GM12864 (cell line): ENCODE measurements at regions not wholly inside any gene's neighbourhood (a gene's known extent, or its start where the extent isn't known, plus 50 kb on each side); places are given as distances from the start of the nearest gene placed in this dataset.

Experiments used
- DNase-seq: peaks from one replicate; pipeline ENCODE4 v3.0.0-alpha.2; 2011; ENCODE audit warnings: low read depth
- H3K4me3 ChIP-seq: 2 replicates; pipeline ENCODE4 v1.5.1; 2011; ENCODE audit warnings: mild to moderate bottlenecking, low read depth, low read length, control low read depth
- CTCF ChIP-seq: IDR thresholded peaks from 2 replicates; pipeline ENCODE4 v1.5.1; 2011; ENCODE audit warnings: low read depth, mild to moderate bottlenecking, moderate library complexity, low read length, control low read depth, inconsistent platforms; ENCODE audit errors: missing control alignments

DNA sequence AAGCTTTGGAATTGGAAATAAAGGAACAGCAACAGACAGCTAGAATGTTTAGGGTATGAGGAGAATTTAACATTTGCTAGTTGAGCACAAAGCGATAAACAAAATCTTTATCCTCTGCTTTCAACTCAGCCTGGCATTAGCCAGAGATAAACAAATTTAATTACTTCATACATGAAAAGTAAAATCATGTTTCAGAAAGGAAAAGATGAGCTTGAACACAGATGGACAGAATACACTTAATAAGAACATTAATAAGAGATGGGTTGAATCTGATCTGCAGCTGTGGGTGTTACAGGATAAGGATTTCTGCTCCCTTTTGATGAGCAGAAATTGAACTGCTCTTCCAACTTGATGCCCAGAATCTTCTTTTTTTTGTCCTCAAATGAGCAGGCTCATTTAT, 275.2 kb downstream of the CSNK1G3 start:
- H3K4me3 ChIP-seq: no peak overlapping the region
- no peak for DNase-seq
- no peak for TF ChIP-seq CTCF

DNA sequence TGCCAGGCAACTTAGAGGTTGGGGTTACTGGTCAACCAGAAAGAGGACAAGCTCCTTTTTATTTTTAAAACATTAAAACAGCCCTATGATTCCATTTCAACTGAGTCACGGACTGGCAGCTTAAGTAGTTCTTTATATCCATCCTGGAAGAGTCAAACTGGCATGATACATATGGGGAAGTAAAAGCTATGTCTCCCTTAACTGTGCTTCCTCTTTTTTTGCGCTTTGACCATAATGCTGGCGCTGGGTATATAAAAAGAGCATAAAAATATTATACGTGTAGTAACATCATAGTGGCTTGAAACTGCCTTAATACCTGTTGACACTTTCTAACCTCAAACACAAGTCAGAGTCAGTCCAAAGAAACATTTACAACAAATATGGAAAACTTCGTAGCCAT, 274.4 kb downstream of the CSNK1G3 start:
- no peak for TF ChIP-seq CTCF
- DNase-seq: no peak
- H3K4me3 ChIP-seq: no peak overlapping the region

DNA sequence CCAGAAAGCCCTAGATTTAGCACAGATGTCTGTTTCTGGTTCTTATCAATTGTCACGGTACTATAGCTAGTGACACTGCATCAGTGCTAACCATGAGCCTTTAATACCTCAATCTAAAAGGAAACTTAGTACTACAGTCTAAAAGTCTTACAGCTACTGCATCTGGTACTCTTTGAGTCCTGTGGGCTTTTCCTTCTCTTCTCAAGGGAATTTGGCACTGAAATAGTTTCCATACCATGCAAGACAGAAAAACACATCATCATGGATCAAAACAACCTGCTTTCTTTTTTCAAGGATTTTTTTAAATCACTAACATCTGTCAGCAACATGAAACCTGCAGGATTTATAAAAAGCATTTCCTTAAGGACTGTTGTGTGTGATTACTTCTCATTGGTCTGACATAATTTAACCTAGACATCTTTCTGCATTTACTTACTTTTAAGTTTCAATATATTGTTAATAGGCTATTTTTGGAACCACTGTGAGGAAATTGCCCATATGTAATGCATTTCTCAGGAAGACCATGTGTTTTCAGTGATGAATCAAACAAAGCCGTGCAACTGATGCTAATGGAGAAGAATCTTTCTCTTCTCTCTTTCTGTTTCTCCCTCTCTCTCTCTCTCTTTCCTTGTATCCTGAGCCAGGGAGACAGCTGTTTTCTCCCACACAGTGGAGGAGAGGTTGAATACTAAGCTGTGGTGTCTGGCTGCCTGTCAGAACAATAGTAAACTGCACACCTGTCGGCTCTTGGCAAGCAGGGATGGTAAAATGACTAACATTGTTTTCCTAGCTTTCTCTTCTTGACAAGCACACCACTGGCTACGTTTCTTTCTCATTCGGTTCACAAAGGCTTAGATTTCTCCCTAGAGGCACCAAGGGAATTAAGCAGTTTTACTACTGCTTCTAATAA, 273.4 kb downstream of the CSNK1G3 start:
- no peak overlapping the region for H3K4me3 ChIP-seq
- no peak for DNase-seq
- TF ChIP-seq CTCF: no peak

GRCh38 chr5:123783421-123783820, 271.4 kb downstream of the CSNK1G3 start:
- H3K4me3 ChIP-seq: no peak overlapping the region
- DNase-seq: no peak
- TF ChIP-seq CTCF: no peak

GRCh38 chr5:123778641-123779040, 266.7 kb downstream of the CSNK1G3 start:
- no peak for TF ChIP-seq CTCF
- no peak for DNase-seq
- no peak overlapping the region for H3K4me3 ChIP-seq

DNA sequence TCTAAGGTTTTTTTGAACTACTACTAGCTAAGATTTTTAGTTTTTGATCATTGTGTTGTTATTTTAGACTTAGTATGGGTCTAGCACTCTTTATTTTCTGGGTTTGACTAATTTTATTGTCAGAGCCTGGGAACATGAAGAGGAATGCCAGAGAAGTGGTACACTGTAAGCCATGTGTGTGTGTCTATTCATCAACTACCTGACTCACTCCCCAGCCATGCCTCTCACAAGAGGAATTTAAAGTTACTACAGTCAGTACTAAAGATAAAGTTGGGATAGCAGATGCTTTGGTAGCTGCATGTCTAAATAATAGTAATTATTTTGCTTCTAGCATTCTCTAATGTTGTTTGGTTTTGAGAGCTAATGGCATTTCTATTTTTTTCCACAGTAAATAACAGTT, 264.8 kb downstream of the CSNK1G3 start:
- DNase-seq: no peak
- no peak for TF ChIP-seq CTCF
- no peak overlapping the region for H3K4me3 ChIP-seq

DNA sequence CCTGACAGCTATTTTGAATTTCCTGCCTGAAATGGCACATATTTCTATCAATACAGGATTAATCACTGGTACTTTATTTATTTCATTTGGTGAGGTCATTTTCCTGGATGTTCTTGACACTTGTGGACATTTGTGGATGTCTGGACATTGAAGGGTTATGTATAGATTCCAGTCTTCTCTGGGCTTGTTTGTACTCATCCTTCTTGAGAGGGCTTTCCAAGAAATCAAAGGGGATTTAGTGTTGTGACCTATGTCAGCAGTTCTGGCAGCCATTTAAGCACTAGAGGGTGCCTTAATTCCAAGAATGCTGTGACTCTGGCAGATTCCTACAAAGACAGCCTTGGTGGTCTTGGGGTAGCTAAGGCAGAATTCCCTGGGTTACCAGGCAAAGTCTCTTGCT, 259.7 kb downstream of the CSNK1G3 start:
- H3K4me3 ChIP-seq: no peak overlapping the region
- DNase-seq: no peak
- TF ChIP-seq CTCF: no peak
